ENCODE measurements at regions not wholly inside any gene's neighbourhood (a gene's known extent, or its start where the extent isn't known, plus 50 kb on each side); places are given as distances from the start of the nearest gene placed in this dataset.

GRCh38 chr5:143559586-143560109 is 156.2 kb upstream of the NR3C1 start:
- no peaks in the 10 kb centered on the region for H3K9me3 Mint-ChIP-seq
- H3K27me3 Mint-ChIP-seq (ENCODE audit: low read depth) = peaks cover 2% of the 10 kb centered on the region
- DNase-seq = no peak
- peaks cover 10% of the 10 kb centered on the region for H3K4me1 Mint-ChIP-seq (ENCODE audit: low read depth)
- ATAC-seq = no peak
- H3K36me3 Mint-ChIP-seq (ENCODE audit: insufficient read depth) = no peaks in the 10 kb centered on the region
- H3K4me3 Mint-ChIP-seq = no peak overlapping the region

DNA sequence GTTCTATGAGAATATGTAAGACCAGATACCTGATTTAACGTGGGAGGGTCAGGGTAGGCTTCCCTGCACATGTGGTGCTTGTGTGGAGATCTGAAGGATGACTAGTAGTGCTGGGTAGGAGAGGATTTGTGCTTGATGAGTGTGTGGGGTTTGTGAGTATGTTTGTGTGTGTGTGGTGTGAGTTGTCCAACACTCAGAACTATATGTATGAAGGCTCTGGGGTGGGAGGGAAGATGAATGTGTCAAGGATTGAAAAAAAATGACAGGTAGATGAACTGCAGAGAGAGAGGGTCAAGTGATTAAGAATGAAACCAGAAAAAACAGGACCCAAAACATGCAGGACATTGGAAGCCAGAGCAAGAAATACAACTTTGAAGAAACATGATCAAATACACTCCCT is 154.6 kb upstream of the NR3C1 start:
- DNase-seq (no peak), ATAC-seq (peak in 1 of 2 donors; percentile 50)
- no peaks in the 10 kb centered on the region for H3K36me3 Mint-ChIP-seq (ENCODE audit: insufficient read depth)
- no peaks in the 10 kb centered on the region for H3K9me3 Mint-ChIP-seq
- peaks cover 2% of the 10 kb centered on the region for H3K27me3 Mint-ChIP-seq (ENCODE audit: low read depth)
- H3K4me1 Mint-ChIP-seq (ENCODE audit: low read depth) = peaks cover 10% of the 10 kb centered on the region
- no peak overlapping the region for H3K4me3 Mint-ChIP-seq

GRCh38 chr5:143557061-143557818 is 153.8 kb upstream of the NR3C1 start:
- Mint-ChIP-seq H3K9me3 (no peaks in the 10 kb centered on the region), H3K36me3 (ENCODE audit: insufficient read depth) (no peaks in the 10 kb centered on the region), H3K4me1 (ENCODE audit: low read depth) (peaks cover 10% of the 10 kb centered on the region), H3K4me3 (no peak overlapping the region), H3K27me3 (ENCODE audit: low read depth) (peaks cover 6% of the 10 kb centered on the region)
- ATAC-seq = peak; percentile 63 to 75
- no peak for DNase-seq

- Mint-ChIP-seq H3K36me3 (ENCODE audit: insufficient read depth) (no peaks in the 10 kb centered on the region), H3K4me1 (ENCODE audit: low read depth) (peaks cover 10% of the 10 kb centered on the region), H3K9me3 (no peaks in the 10 kb centered on the region), H3K4me3 (no peak overlapping the region), H3K27me3 (ENCODE audit: low read depth) (peaks cover 8% of the 10 kb centered on the region)
- no peak for ATAC-seq
- DNase-seq = no peak
These were observed 151.5 kb upstream of the NR3C1 start for GRCh38 chr5:143554918-143555477.

DNA sequence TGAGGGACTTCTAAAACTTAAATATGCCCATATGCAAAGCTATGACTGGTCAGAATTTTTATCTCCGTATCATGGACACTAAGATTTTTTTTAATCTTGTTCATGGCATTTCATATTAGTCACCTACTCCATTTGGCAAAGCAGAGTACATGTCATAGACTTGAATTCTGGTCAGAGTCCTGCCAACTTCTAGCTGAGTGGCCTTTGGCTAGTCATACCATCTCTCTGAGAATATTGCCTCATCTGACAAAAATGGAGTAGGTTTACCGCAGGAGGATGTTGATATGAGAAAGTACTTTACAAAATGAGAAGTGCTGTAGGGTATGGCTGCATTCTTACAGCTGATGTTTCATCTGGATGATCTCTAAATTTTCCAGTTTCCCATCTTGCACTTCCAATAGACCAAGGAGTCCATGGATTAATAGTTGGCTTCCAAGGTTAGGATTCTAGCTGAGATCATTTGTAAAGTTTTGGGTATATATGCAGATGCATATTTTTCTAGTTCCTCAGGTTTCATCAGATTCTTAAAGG is 150.8 kb upstream of the NR3C1 start:
- DNase-seq = no peak
- Mint-ChIP-seq H3K4me1 (ENCODE audit: low read depth) (peaks cover 10% of the 10 kb centered on the region), H3K27me3 (ENCODE audit: low read depth) (peaks cover 8% of the 10 kb centered on the region), H3K36me3 (ENCODE audit: insufficient read depth) (no peaks in the 10 kb centered on the region), H3K4me3 (no peak overlapping the region), H3K9me3 (no peaks in the 10 kb centered on the region)
- no peak for ATAC-seq

- no peak for ATAC-seq
- no peak for DNase-seq
- Mint-ChIP-seq H3K4me1 (ENCODE audit: low read depth) (peaks cover 7% of the 10 kb centered on the region), H3K36me3 (ENCODE audit: insufficient read depth) (no peaks in the 10 kb centered on the region), H3K27me3 (ENCODE audit: low read depth) (peaks cover 8% of the 10 kb centered on the region), H3K9me3 (peaks cover 6% of the 10 kb centered on the region), H3K4me3 (no peak overlapping the region)
These were observed 149.2 kb upstream of the NR3C1 start for GRCh38 chr5:143552680-143553079.

GRCh38 chr5:143551820-143552251 is 148.3 kb upstream of the NR3C1 start:
- DNase-seq (no peak), ATAC-seq (no peak)
- H3K4me3 Mint-ChIP-seq = no peak overlapping the region
- H3K36me3 Mint-ChIP-seq (ENCODE audit: insufficient read depth) = no peaks in the 10 kb centered on the region
- no peaks in the 10 kb centered on the region for H3K4me1 Mint-ChIP-seq (ENCODE audit: low read depth)
- H3K27me3 Mint-ChIP-seq (ENCODE audit: low read depth) = peaks cover 6% of the 10 kb centered on the region
- peaks cover 6% of the 10 kb centered on the region for H3K9me3 Mint-ChIP-seq

DNA sequence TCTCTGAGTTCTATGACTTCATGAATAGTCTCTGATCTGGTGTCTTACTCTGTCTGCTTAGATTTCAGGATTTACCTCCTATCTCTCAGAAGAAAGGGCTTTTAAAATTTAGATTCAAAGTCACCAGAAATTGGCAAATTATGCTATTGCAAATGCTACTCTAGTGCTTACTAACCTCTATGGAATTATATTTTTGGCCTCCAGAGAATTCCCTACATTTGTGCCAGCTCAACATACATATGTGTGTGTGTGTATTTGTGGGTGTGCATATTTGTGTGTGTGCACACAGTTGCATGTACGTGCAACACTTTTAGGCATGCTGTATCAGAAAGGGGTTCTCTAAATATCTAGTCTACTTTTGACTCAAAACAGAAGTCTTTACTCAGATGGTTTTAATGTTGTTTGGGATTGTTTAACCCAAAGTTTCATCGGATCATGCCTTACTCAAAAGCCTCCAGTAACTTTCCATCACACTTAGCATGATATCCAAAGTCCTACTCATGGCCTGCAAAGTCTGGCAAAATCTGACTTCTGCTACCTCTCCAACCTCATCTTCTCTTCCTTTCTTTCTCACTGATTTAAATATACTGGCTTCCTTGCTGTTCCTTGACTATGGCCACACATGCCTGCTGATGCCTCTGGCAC is 147.6 kb upstream of the NR3C1 start:
- Mint-ChIP-seq H3K9me3 (peaks cover 6% of the 10 kb centered on the region), H3K4me3 (no peak overlapping the region), H3K27me3 (ENCODE audit: low read depth) (peaks cover 6% of the 10 kb centered on the region), H3K36me3 (ENCODE audit: insufficient read depth) (no peaks in the 10 kb centered on the region), H3K4me1 (ENCODE audit: low read depth) (no peaks in the 10 kb centered on the region)
- no peak for DNase-seq
- no peak for ATAC-seq

DNA sequence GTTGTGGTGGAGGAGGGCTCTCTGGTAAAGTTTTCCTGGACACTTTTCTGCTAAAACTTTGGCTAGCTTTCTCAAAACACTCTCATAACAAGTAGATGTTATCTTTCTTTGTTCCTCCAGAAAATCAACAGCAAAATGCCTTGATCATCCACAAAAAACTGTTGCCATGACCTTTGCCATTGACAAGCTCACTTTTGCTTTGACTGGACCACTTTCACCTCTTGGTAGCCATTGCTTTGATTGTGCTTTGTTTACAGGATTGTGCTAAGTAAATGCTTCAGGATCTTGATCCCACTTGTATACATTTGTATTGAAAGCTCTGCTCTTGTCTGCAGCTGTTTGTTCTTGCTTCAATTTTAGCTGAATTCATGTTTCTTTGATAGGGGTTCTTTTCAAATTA is 143.9 kb upstream of the NR3C1 start:
- H3K36me3 Mint-ChIP-seq (ENCODE audit: insufficient read depth) = no peaks in the 10 kb centered on the region
- no peaks in the 10 kb centered on the region for H3K4me1 Mint-ChIP-seq (ENCODE audit: low read depth)
- H3K4me3 Mint-ChIP-seq = no peak overlapping the region
- peaks cover 2% of the 10 kb centered on the region for H3K27me3 Mint-ChIP-seq (ENCODE audit: low read depth)
- DNase-seq (no peak), ATAC-seq (no peak)
- peaks cover 6% of the 10 kb centered on the region for H3K9me3 Mint-ChIP-seq

GRCh38 chr5:143546394-143546793 is 142.9 kb upstream of the NR3C1 start:
- no peak for ATAC-seq
- H3K9me3 Mint-ChIP-seq = peaks cover 6% of the 10 kb centered on the region
- H3K4me3 Mint-ChIP-seq = no peak overlapping the region
- peaks cover under 1% of the 10 kb centered on the region for H3K27me3 Mint-ChIP-seq (ENCODE audit: low read depth)
- no peaks in the 10 kb centered on the region for H3K36me3 Mint-ChIP-seq (ENCODE audit: insufficient read depth)
- H3K4me1 Mint-ChIP-seq (ENCODE audit: low read depth) = peaks cover 4% of the 10 kb centered on the region
- no peak for DNase-seq

GRCh38 chr5:143544606-143545005 is 141.1 kb upstream of the NR3C1 start:
- no peak overlapping the region for H3K4me3 Mint-ChIP-seq
- H3K9me3 Mint-ChIP-seq = peaks cover 8% of the 10 kb centered on the region
- DNase-seq (no peak), ATAC-seq (no peak)
- H3K36me3 Mint-ChIP-seq (ENCODE audit: insufficient read depth) = no peaks in the 10 kb centered on the region
- no peaks in the 10 kb centered on the region for H3K27me3 Mint-ChIP-seq (ENCODE audit: low read depth)
- peaks cover 4% of the 10 kb centered on the region for H3K4me1 Mint-ChIP-seq (ENCODE audit: low read depth)

DNA sequence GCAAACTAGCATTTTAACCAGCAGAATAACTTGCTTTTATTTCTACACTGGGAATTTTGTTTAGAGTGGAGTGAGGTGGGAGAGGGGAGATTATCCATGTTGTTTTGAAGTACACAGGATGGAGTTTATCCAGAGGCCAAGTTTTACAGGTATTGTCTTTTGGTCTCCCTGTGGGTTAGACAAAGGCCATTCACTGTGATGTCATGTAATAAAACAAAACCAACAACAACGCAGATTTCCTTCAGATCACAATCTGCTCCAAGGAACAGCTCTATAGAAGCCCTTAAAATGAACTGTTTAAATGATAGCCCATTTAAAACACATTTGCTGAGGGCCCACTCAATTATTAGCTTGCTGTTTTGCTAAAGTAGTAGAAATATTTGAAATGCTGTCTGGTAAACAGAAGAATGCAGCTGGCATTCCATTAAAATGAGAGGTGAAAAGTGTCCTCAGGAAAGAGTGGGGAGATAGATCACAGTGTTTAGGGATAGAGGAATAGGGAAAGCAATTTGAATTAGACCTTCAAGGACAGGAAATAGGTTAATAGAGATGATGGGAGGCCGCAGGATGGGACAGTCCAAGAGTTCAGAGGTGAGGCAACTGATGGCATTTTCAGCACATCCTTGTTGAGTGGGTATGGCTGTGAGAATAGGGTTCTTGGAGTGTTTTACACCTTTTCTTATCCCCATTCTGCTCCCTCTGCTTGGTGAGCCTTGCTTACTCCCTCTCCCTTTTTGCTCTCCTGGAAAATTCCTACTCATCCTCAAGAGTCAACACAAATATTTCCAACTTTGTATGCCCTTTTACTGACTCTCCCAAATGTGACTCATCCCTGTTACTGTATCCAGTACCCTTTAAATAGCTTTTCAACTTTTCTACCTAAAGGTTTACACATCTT is 140.1 kb upstream of the NR3C1 start:
- Mint-ChIP-seq H3K4me1 (ENCODE audit: low read depth) (peaks cover 4% of the 10 kb centered on the region), H3K9me3 (peaks cover 5% of the 10 kb centered on the region), H3K36me3 (ENCODE audit: insufficient read depth) (no peaks in the 10 kb centered on the region), H3K4me3 (no peak overlapping the region), H3K27me3 (ENCODE audit: low read depth) (no peaks in the 10 kb centered on the region)
- no peak for DNase-seq
- no peak for ATAC-seq

DNA sequence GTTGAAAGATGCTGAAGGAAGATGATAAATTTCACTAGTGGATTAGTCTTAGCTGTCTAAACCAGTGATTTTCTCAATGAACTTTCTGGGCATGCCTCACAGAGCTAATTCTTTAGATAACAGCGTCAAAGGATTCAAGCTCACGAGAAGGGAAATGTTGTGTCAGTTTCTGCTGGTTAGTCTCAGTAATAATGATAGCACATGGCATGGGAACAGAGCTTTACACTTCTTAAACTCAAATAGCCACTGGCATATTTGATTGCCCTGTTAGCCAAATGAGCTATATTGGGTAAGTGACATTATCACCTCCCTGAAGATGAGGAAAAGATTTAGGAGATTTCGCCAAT is 139.3 kb upstream of the NR3C1 start:
- Mint-ChIP-seq H3K27me3 (ENCODE audit: low read depth) (no peaks in the 10 kb centered on the region), H3K4me3 (no peak overlapping the region), H3K9me3 (peaks cover 5% of the 10 kb centered on the region), H3K4me1 (ENCODE audit: low read depth) (peaks cover 4% of the 10 kb centered on the region), H3K36me3 (ENCODE audit: insufficient read depth) (no peaks in the 10 kb centered on the region)
- DNase-seq (no peak), ATAC-seq (no peak)
